ENCODE measurements at regions not wholly inside any gene's neighbourhood (a gene's known extent, or its start where the extent isn't known, plus 50 kb on each side); places are given as distances from the start of the nearest gene placed in this dataset.

- TF ChIP-seq RBBP5 (IDR thresholded peaks at IDR 0.05; ENCODE audit: borderline replicate concordance, low read depth, low read length) (no peak), CTCF (IDR thresholded peaks at IDR 0.05; ENCODE audit: control extremely low read depth in 1 of 3, insufficient read depth in 1 of 3, low read depth in 1 of 3, low read length in 3 of 3) (peak in 2 of 3 experiments; percentile 27 to 37; a peak in 2 of 4 replicates), GTF2F1 (IDR thresholded peaks at IDR 0.05; ENCODE audit: borderline replicate concordance, low read depth, low read length) (no peak), MAX (IDR thresholded peaks at IDR 0.05) (no peak), SP2 (IDR thresholded peaks at IDR 0.05; ENCODE audit: low read length) (no peak), POLR2AphosphoS5 (IDR thresholded peaks at IDR 0.05; ENCODE audit: low read depth, low read length) (no peak), EZH2 (IDR thresholded peaks at IDR 0.05; ENCODE audit: low read depth, low read length, severe bottlenecking) (no peak), ZNF274 (IDR thresholded peaks at IDR 0.05; ENCODE audit: borderline replicate concordance, extremely low read depth, low read length) (no peak), JUN (IDR thresholded peaks at IDR 0.05; ENCODE audit: low read depth, low read length) (no peak), POLR2A (IDR thresholded peaks at IDR 0.05; ENCODE audit: control extremely low read depth in 1 of 2, low read depth in 2 of 2, low read length in 2 of 2) (no peak), FOSL1 (IDR thresholded peaks at IDR 0.05; ENCODE audit: insufficient read depth, low read depth, low read length) (no peak)
Observed at GRCh38 chr3:72088486-72089025, 303.6 kb upstream of the PROK2 start.

Data from H1 (cell line).